ENCODE measurements at regions not wholly inside any gene's neighbourhood (a gene's known extent, or its start where the extent isn't known, plus 50 kb on each side); places are given as distances from the start of the nearest gene placed in this dataset.
"Not testable (repeated sequence)": the region's sequence is repeated elsewhere in the genome, so short reads cannot be mapped to it uniquely, and the experiment has no call there.

GRCh38 chr4:95949136-95949765 lies 109.4 kb downstream of the PDHA2 start:
- Mint-ChIP-seq H3K4me3 (no peak overlapping the region), H3K27me3 (ENCODE audit: low read depth, poor library complexity) (peaks cover 6% of the 10 kb centered on the region), H3K27ac (no peak overlapping the region), H3K4me1 (no peaks in the 10 kb centered on the region), H3K9me3 (peaks cover 15% of the 10 kb centered on the region), H3K36me3 (ENCODE audit: low read depth) (no peaks in the 10 kb centered on the region)
- TF ChIP-seq, protein P1, sequence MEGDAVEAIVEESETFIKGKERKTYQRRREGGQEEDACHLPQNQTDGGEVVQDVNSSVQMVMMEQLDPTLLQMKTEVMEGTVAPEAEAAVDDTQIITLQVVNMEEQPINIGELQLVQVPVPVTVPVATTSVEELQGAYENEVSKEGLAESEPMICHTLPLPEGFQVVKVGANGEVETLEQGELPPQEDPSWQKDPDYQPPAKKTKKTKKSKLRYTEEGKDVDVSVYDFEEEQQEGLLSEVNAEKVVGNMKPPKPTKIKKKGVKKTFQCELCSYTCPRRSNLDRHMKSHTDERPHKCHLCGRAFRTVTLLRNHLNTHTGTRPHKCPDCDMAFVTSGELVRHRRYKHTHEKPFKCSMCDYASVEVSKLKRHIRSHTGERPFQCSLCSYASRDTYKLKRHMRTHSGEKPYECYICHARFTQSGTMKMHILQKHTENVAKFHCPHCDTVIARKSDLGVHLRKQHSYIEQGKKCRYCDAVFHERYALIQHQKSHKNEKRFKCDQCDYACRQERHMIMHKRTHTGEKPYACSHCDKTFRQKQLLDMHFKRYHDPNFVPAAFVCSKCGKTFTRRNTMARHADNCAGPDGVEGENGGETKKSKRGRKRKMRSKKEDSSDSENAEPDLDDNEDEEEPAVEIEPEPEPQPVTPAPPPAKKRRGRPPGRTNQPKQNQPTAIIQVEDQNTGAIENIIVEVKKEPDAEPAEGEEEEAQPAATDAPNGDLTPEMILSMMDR (IDR thresholded peaks at IDR 0.05): no peak
- no peak for DNase-seq

- no peak for DNase-seq
- H3K36me3 Mint-ChIP-seq (ENCODE audit: low read depth): no peaks in the 10 kb centered on the region
- no peak overlapping the region for H3K4me3 Mint-ChIP-seq
- no peaks in the 10 kb centered on the region for H3K4me1 Mint-ChIP-seq
- peaks cover 7% of the 10 kb centered on the region for H3K27me3 Mint-ChIP-seq (ENCODE audit: low read depth, poor library complexity)
- peaks cover 15% of the 10 kb centered on the region for H3K9me3 Mint-ChIP-seq
- TF ChIP-seq, protein P1 (IDR thresholded peaks at IDR 0.05): no peak
- H3K27ac Mint-ChIP-seq: no peak overlapping the region
Measured at GRCh38 chr4:95949808-95950207, 109.9 kb downstream of the PDHA2 start.

- H3K4me1 Mint-ChIP-seq; DNase-seq; H3K4me3 Mint-ChIP-seq; H3K9me3 Mint-ChIP-seq; H3K27ac Mint-ChIP-seq; H3K36me3 Mint-ChIP-seq (ENCODE audit: low read depth): not testable (repeated sequence)
- peaks cover 10% of the 10 kb centered on the region for H3K27me3 Mint-ChIP-seq (ENCODE audit: low read depth, poor library complexity)
Measured at GRCh38 chr4:95952538-95952937, 112.6 kb downstream of the PDHA2 start.

- no peaks in the 10 kb centered on the region for H3K9me3 Mint-ChIP-seq
- H3K4me1 Mint-ChIP-seq: no peaks in the 10 kb centered on the region
- no peaks in the 10 kb centered on the region for H3K36me3 Mint-ChIP-seq (ENCODE audit: low read depth)
- no peak overlapping the region for H3K27ac Mint-ChIP-seq
- TF ChIP-seq, protein P1 (IDR thresholded peaks at IDR 0.05): no peak
- H3K4me3 Mint-ChIP-seq: no peak overlapping the region
- peaks cover 10% of the 10 kb centered on the region for H3K27me3 Mint-ChIP-seq (ENCODE audit: low read depth, poor library complexity)
- no peak for DNase-seq
Measured at GRCh38 chr4:95956094-95956493, 116.2 kb downstream of the PDHA2 start.

- TF ChIP-seq, protein P1 (IDR thresholded peaks at IDR 0.05): no peak
- H3K36me3 Mint-ChIP-seq (ENCODE audit: low read depth): no peaks in the 10 kb centered on the region
- H3K9me3 Mint-ChIP-seq: no peaks in the 10 kb centered on the region
- H3K27ac Mint-ChIP-seq: no peak overlapping the region
- peaks cover 7% of the 10 kb centered on the region for H3K27me3 Mint-ChIP-seq (ENCODE audit: low read depth, poor library complexity)
- no peaks in the 10 kb centered on the region for H3K4me1 Mint-ChIP-seq
- no peak overlapping the region for H3K4me3 Mint-ChIP-seq
- no peak for DNase-seq
Measured at GRCh38 chr4:95957054-95957453, 117.2 kb downstream of the PDHA2 start.

DNA sequence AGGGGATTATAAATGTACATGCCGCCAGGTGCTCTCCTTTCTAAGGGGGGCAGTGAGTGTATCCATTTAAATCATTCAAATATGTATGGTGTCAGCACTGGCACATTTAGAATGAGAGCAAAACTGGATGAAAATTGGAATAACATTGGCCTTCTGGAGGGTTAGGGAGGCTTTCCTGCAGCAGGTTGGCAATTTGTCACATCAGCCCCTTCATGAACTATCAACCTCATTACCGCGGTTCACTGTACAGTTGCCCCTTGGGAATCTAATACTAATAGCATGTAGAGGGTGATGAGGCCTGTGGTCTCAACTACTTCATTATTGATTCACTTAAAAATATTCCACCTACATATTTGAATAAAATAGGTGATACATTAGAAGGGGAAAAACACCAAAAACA lies 117.9 kb downstream of the PDHA2 start:
- Mint-ChIP-seq H3K27me3 (ENCODE audit: low read depth, poor library complexity) (peaks cover 7% of the 10 kb centered on the region), H3K9me3 (no peaks in the 10 kb centered on the region), H3K4me3 (no peak overlapping the region), H3K27ac (no peak overlapping the region), H3K36me3 (ENCODE audit: low read depth) (no peaks in the 10 kb centered on the region), H3K4me1 (no peaks in the 10 kb centered on the region)
- no peak for DNase-seq
- TF ChIP-seq, protein P1 (IDR thresholded peaks at IDR 0.05): no peak
